ENCODE measurements at regions not wholly inside any gene's neighbourhood (a gene's known extent, or its start where the extent isn't known, plus 50 kb on each side); places are given as distances from the start of the nearest gene placed in this dataset.
"Not testable (repeated sequence)": the region's sequence is repeated elsewhere in the genome, so short reads cannot be mapped to it uniquely, and the experiment has no call there.

GRCh38 chr2:4140281-4140970 is 437.1 kb downstream of the DCDC2C start:
- DNase-seq = no peak

- no peak for DNase-seq
Observed at GRCh38 chr2:4144731-4145130, 441.4 kb downstream of the DCDC2C start.

- no peak for DNase-seq
Observed at GRCh38 chr2:4151521-4151920, 448.1 kb downstream of the DCDC2C start.

GRCh38 chr2:4152051-4152450 is 448.7 kb downstream of the DCDC2C start:
- no peak for DNase-seq

- DNase-seq = no peak
Observed at GRCh38 chr2:4168834-4169233, 465.5 kb downstream of the DCDC2C start.

- no peak for DNase-seq
Observed at GRCh38 chr2:4174796-4175195, 471.4 kb downstream of the DCDC2C start.

GRCh38 chr2:4175343-4175742 is 472.0 kb downstream of the DCDC2C start:
- DNase-seq = no peak

GRCh38 chr2:4180631-4181030 is 477.3 kb downstream of the DCDC2C start:
- DNase-seq = no peak

- no peak for DNase-seq
Observed at GRCh38 chr2:4181062-4181461, 477.7 kb downstream of the DCDC2C start.

GRCh38 chr2:4188561-4188960 is 485.2 kb downstream of the DCDC2C start:
- no peak for DNase-seq

GRCh38 chr2:4190548-4190947 is 487.2 kb downstream of the DCDC2C start:
- DNase-seq = no peak

- DNase-seq = no peak
Observed at GRCh38 chr2:4192119-4192518, 488.7 kb downstream of the DCDC2C start.

- no peak for DNase-seq
Observed at GRCh38 chr2:4214444-4215205, 511.2 kb downstream of the DCDC2C start.

GRCh38 chr2:4217737-4218136 is 514.4 kb downstream of the DCDC2C start:
- DNase-seq = no peak

GRCh38 chr2:4219101-4219500 is 515.7 kb downstream of the DCDC2C start:
- DNase-seq = no peak

- no peak for DNase-seq
Observed at GRCh38 chr2:4219571-4219970, 516.2 kb downstream of the DCDC2C start.

- no peak for DNase-seq
Observed at GRCh38 chr2:4221434-4221833, 518.1 kb downstream of the DCDC2C start.

GRCh38 chr2:4221845-4222244 is 518.5 kb downstream of the DCDC2C start:
- DNase-seq = no peak

- not testable (repeated sequence) for DNase-seq
Observed at GRCh38 chr2:4244422-4244821, 541.0 kb downstream of the DCDC2C start.

- no peak for DNase-seq
Observed at GRCh38 chr2:4246364-4247131, 543.2 kb downstream of the DCDC2C start.

GRCh38 chr2:4247791-4248190 is 544.4 kb downstream of the DCDC2C start:
- DNase-seq = no peak

- no peak for DNase-seq
Observed at GRCh38 chr2:4255491-4255890, 552.1 kb downstream of the DCDC2C start.

- no peak for DNase-seq
Observed at GRCh38 chr2:4256351-4256750, 553.0 kb downstream of the DCDC2C start.

- DNase-seq = no peak
Observed at GRCh38 chr2:4258563-4258962, 555.2 kb downstream of the DCDC2C start.
